Smooth muscle cell of the brain vasculature (primary cell): ENCODE measurements at regions not wholly inside any gene's neighbourhood (a gene's known extent, or its start where the extent isn't known, plus 50 kb on each side); places are given as distances from the start of the nearest gene placed in this dataset.

Experiments used
- DNase-seq: peaks from one replicate; pipeline ENCODE4 v3.0.0-alpha.2; 2012; ENCODE audit warnings: low read depth, low spot score

DNA sequence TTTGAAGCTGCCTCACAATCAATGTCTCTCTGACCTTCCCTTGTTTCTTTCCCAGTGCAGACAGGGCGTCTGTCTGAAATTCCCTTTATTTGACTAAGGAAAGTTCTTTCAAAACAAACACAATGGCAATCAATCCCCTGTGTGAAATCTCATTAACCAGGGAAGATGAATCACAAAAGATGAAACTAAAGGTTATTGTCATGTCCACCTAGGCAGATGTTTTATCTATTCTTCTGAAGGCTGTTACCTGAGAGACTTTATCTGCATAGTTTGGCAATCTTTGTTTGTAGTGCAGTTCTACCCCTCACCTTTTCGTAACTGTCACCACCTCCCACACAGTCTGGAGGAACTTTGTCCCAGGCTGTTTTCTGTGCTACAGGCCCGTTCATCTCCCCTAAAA lies 217.5 kb upstream of the RIOK2 start:
- no peak for DNase-seq

DNA sequence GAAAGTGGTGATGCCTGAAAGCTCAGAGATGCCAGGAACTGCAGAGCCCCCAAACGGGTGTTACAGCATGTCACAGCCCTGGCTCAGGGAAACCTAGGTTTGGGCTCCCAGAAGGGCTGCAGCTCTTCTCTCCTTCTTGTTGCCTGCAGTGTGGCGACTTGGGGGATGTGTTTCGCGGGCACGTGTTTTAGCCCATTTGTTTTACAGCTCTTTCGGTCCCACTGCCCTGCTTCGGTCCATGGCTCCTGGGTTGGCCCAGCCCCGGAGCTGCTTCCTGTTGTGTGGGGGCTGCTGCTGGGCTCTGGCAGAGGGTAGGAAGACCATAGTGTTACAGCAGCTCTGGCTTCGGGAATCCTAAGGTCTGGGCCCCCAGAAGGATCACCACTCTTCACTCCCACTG lies 222.9 kb upstream of the RIOK2 start:
- DNase-seq = no peak

DNA sequence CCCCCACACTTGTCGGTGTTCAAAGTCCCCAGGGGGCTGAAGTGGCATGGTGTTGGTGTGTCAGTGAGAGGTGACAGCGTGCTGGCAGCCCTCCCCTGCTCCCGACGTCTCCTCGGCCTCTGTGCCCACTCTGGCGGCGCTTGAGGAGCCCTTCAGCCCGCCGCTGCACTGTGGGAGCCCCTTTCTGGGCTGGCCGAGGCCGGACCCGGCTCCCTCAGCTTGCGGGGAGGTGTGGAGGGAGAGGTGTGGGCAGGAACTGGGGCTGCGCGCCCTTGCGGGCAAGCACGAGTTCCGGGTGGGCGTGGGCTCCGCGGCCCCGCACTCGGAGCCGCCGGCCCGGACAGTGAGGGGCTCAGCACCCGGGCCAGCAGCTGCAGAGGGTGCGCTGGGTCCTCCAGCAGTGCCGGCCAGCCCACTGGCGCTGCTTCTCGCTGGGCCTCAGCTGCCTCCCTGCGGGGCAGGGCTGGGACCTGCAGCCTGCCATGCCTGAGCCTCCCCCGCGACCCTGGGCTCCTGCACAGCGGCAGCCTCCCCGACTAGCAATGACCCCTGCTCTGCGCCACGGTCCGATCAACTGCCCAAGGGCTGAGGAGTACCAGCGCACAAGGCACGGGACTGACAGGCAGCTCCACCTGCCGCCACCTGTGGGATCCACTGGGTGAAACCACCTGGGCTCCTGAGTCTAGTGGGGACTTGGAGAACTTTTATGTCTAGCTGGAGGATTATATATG lies 224.1 kb upstream of the RIOK2 start:
- DNase-seq = no peak

DNA sequence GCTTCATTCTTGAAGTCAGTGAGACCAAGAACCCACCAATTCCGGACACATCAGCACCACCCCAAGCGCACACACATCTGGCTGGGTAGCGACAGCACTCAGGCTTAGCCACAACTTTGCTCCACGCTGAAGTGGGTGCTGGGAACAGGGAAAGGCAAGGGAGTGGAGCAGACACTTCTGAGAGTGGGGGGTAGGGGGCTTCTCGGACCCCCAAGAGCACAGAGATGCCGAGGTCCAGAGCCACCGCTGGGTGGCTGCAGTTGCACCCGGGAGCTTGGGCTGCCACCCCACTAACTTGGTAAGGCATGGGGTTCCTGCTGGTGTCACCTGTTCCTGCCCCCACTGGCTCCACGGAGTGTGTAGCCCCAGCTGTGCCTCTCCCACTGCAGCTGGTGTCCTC lies 225.3 kb upstream of the RIOK2 start:
- no peak for DNase-seq

DNA sequence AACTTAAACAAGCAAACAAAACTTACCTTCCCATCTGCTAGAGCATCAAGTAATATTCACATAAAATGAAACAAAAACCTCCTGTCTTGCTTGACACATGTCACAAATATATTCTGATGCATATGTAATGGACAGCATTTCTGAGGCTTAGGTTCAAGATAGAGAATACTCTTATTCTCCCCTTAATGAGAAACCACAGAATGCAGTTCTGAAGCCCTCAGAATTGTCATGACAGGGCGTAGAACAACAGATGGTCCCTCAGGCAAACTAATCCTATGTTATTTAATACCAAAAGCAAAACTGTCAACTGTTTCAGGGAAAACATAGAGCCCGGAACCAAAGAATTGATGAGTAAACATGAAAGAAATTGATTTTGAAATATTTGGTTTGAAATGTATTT lies 229.9 kb upstream of the RIOK2 start:
- no peak for DNase-seq

DNA sequence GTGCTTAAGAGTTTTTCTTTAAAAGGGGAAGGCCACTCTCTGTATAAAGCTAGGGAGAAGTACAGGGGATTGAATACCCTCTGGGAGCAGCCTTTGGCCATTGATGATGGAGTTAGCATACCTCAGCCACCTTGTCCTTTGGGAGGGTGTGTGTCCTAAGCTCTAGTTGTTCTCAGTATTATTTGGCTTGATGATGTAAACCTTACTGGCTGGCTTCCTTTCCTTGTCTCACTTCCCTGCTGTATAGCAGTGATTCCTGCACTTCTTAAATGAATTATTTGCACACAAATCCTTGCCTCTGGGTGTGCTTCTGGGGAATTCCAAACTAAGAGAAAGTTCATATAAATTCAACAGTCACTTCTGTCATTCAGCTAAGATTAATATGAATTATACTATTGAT lies 234.9 kb upstream of the RIOK2 start:
- DNase-seq = no peak

DNA sequence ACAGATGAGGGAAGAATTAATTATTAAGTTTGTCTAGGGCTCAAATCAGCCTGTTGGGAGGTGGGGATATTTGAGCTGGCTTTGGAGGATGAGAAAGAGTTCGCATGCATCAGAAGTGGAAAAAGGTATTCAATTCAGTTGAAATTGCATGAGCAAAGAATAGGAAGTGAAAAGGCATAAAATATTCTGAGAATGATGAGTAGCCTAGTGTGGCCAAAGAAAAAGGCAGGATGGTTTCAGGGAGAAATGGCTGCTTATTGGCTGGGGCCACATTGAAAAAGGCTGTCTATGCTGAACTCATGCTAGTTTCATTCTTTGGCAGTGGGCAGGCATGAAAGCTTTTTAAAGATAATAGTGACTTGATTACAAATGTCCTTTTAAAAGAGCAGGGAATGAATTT lies 235.4 kb upstream of the RIOK2 start:
- DNase-seq = no peak

DNA sequence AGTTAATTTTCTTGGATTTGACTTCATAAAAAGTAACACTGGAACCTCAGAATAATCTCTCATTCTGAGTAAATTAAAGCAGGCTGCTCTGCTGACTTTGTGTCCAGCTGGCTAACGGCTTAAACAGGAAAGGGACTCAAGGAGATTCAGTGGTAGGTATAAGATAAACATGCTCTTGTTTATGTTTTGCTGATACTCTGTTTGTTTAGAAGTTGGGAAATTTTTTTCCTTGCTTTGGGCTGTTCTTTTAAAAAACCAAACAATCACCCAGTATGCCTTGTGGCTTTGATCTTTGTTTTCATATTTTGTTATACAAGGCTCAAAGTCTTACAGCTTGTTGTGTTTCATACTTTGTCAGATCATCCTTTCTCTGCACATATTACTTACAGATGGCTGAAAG lies 237.6 kb upstream of the RIOK2 start:
- peak; percentile 29 for DNase-seq

DNA sequence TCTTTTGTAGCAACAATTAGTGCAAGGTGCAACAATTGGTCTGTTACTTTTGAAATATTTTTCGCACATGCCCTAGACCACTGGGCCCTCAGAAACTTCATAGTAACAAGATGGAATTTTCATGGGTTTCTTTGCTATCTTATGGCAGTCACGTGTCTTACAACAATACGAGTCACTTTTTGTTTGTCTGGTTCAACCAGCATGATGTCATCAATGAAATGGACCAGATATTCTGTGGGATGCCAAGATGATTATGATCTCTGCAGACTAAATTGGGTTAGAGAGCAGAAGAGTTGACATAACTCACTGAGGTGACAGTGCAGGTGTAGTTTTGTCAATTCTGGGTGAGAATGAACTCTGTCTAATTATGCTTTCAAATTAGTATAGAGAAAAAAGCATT lies 239.6 kb upstream of the RIOK2 start:
- no peak for DNase-seq

DNA sequence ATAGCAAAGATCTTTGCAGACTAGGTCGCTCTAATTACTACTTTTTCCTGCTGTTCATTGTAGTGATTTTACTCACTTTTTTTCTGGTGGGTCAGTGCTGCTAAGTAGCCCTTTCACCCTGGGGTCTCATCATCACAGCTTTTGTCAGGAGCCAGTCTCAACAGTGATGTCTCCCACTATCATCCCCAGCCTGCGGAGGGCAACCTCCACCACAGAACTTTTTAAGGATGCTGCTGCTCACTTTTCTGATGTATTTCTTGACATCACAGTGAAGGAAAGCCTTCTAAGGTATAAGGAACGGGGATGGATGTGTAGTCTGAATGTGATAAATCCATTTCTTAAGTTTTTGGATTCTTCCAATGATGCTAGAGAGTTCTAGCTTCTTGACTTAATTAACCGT lies 242.5 kb upstream of the RIOK2 start:
- DNase-seq = no peak

DNA sequence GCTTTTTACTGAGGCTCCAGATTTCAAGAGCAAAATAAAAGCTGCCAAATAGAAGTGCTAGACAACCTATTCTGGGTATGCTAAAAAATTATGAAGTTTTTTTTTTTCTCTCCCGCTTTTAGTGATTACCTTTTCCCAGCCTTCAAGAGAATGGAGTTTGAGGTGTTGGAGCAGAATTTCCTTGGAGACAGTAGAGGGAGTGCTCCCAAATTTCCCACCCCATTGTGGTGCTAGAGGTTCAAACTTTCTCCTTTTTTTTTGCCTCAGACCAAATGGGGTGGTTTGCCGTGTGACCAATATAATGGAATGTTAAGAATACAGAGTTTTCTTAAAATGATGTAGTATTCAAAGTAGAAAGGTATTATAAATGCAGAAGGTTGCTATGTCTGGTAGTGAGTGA lies 244.2 kb upstream of the RIOK2 start:
- DNase-seq = no peak

DNA sequence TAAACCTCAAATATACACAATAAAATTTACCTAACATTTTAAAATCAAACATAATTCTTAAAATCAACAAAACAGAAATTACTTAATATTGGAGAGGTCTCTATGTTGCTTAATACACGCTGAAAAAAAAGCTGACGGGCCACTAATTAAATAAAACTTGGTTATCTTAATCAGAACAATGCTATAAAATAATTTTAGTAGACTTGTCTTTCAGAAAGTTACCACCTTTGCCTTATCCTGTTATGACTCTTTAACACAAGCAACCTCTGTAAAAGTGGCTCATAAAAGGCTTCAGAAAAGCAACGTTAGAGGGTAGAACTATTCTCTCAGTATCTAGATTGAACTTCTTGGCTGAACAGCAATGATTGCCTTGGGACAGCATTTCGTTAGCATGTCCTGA lies 251.0 kb upstream of the RIOK2 start:
- DNase-seq = no peak

DNA sequence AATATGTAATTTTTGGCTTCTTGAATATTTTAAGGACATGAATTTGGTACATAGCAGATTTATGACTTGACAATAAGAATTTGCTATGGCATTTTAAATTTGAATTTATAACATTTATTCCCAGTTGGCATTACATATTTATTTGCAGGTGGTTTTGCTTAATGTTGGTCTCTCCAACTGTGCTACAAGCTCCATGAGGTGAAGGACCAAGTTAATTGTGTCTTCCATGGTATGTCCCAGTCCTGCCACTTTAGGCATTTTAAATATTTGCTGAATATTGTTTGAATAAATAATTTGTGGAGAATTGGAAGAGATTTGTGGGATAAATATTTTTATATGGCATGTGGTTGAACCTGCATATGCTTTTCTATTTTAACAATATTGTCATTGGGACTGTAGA lies 253.4 kb upstream of the RIOK2 start:
- DNase-seq = no peak

DNA sequence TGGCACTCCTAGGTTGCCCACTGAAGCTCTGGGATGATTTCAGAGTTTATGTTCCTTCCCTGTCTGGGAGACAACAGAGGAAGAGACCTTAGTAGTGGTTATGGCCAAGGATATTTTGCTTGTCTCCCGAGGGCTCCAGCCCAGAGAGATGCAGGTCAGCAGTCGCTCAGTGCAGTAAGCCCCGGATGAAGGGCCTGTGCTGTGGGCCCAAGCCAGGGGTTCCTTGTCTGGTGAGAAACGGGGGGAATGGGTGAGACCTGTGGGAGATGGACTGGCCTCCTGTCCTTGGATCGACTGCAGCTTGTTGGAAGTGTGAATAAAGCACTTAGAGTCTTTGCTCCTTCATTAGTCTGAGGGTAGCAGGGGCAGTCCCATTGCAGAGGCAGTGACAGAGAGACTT lies 260.7 kb upstream of the RIOK2 start:
- DNase-seq = no peak

DNA sequence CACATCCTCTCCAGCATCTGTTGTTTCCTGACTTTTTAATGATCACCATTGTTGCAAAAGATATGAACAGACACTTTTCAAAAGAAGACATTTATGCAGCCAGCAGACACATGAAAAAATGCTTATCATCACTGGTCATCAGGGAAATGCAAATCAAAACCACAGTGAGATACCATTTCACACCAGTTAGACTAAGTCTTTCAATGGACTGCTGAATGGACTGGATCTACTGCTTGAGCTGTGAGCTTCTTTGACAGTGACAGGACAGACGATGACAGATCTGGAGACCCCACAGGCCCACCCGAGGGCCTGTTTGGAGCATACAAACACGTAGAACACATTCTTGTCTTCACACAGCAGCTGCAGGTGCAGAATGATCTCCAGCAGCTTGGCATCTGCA lies 266.1 kb upstream of the RIOK2 start:
- DNase-seq = no peak

DNA sequence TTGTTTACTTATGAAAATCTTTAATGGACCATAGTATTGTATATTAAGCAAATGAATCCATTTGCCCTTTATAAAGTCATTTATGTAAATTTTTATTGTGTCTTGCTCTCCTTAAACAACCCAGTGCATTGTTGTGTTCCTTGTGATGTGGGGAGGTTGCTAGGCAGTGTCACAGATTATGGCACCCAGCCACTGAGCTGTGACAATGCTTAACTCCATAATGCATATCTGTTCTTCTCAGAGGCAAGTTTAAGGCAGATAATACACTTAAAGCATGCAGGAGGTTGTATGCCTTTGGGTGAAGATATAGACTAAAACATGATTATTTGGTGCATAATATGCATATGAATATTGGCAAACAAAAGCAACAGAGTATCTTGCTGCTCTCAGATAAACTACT lies 269.6 kb upstream of the RIOK2 start:
- no peak for DNase-seq

DNA sequence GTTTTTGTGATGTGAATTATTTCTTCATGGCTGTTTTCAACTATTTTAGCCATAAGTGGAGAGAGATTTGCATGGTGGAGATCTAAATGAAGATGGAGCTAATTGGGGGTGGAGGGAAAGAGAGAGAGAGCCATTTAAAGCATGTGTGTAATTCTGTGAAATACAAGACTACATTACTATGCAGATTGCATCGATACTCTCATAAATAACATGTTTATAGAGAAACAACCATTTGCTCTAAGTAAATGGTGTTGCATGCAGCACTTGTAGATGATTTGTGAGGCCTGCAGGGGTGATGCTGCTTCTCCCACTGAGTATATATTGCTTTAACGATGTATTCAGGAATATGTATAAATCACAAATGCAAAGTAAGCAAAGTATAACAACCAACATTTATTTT lies 270.2 kb upstream of the RIOK2 start:
- DNase-seq = no peak

DNA sequence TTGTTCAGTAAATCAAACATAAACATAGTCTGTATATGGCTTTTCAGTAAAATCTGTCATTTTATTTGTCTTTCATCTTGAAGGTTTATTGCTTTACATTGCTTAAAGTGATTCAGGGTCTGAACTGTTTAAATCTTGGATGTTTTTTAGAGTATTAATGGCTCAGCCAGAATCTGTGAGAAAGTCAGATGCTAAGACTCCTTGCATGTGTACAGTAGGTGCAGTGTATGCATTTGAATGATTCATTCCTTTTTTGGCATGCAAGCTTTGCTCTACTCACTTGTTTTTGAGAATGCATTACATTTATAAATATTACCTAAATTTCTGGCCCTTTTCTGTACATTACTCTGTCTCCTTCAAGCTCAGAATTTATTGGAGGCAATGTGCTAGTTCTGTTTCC lies 271.0 kb upstream of the RIOK2 start:
- no peak for DNase-seq

DNA sequence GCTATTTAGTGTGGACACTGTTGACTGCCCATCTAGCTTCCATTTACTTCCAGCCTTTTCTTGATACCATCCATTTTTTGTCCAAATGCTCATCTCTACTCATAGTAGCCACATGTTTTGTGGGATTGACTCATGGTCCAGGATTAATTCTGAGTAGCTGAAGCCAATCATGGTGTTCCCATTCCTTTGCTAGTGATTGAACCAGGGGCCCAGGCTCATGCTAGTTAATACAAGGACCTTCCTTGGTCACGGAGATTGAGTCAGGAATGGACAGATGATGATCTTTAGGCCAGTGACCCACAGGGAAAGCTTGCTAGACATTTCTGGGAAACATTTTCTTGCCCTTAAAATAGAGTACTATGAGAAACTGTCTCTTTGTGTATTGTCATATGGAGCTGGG lies 272.9 kb upstream of the RIOK2 start:
- DNase-seq = no peak

DNA sequence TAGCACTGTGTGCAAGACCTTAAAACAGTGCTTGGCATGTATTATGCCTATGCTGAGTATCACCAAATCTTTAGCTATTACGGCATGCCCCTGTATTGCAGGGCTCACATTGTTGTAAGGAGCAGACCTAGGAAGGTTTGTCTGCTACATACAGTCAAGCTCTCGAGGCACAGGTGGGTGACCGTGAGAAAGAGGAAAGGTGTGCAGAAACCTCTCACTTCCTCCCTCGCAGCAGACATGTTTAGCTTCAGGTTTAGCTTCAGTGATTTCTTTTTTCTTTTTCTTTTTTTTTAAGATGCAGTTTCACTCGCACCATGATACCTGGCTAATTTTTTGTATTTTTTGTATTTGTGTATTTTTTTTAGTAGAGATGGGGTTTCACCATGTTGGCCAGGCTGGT lies 275.8 kb upstream of the RIOK2 start:
- no peak for DNase-seq

DNA sequence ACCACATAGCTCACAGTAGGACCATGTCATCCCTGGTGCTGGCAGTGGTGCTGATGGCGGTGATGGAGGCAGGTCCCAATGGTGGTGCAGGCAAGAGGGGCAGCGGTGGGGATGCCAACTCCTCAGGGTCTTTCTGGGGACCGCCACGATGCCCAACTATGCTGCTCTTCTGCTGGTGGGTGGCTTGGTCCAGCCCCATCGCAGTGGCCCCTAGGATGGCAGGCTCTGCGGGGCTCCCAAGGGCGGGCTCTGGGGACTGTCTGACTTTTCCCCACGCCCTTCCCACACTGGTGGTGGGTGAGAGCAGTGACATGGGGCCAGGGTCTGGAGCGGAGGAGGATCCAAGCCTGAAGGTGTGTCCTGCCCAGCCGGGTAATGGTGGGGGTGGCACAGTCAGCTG lies 288.9 kb upstream of the RIOK2 start:
- DNase-seq = no peak

DNA sequence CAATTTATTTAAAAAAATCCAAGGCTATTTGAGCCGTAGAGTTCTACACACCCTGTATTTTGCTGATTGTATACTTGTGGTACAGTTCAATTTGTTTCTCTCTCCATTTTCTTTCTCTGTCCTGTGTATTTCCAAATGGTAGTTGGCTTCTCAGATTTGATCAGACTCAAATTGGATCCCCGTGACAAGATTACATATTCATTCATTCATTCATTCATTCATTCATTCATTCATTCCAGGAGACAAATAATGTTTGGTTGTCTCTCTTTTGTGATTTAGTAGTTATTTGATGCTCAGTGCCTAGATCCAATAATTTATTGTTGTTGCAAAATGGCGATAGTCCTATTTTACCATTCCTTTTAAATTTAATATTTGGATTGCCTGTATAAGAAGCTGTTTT lies 292.8 kb upstream of the RIOK2 start:
- DNase-seq = no peak

DNA sequence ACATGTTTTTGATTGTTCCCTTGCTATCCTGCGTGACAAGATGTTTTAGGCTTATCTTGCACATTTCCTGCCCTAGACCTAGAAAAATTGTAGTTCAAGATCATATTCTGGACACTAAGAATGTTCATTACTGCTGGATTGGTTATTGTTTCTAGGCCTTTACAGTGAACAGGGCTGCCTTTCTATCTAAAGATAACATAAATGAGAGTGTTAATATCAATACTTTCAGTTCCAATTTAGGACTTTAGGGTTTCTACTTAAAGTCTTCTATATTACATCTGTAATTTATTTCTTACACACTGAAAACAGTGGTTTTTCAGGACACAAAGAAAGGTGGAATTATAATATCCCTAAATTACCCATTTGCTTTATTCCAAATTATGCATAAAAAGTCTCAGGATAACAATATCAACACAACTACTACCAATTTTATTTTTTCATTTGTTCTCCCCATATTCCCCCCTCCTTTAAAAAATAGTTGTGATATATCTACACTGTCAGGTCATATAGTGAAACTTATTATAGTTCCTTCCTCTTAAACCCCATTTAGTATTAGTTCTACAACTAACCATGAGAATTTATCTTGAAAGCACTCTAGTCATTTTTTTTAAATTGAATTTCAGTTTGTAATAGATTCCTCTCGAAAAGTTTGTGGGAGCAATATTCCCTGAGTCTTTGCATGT lies 293.9 kb upstream of the RIOK2 start:
- DNase-seq = no peak

DNA sequence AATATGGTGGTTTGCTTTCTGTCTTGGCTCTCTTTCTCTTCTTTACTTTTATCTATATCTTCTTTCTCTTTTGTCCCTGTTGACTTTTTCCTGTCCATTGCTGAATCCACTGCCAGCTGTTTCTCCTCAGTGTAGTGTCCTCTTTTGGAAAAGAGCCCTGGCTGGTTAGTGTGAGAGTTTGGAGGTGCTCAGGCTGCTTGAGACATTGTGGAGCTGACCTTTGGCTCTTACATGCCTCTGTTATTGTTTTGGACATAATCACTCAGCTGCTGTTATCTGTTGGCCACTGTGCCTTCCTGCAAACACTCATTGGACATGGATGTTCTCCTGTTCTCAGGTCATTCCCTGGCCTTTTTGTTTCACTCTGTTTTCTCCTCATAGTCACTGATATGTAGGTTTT lies 295.4 kb upstream of the RIOK2 start:
- DNase-seq = no peak
